GM12875 (cell line): ENCODE measurements at regions not wholly inside any gene's neighbourhood (a gene's known extent, or its start where the extent isn't known, plus 50 kb on each side); places are given as distances from the start of the nearest gene placed in this dataset.

Experiments used
- H3K4me3 ChIP-seq: one replicate; pipeline ENCODE4 v1.5.1; 2011; ENCODE audit warnings: low read depth, low read length, control low read depth
- CTCF ChIP-seq: IDR thresholded peaks from 2 replicates; pipeline ENCODE4 v1.5.1; 2011; ENCODE audit warnings: low read depth, mild to moderate bottlenecking, control low read depth, inconsistent platforms, low read length, moderate library complexity, borderline replicate concordance; ENCODE audit not compliant: insufficient read depth

GRCh38 chr1:206419783-206420182 is 50.5 kb upstream of the IKBKE start:
- H3K4me3 ChIP-seq = no peak overlapping the region
- TF ChIP-seq CTCF = no peak

GRCh38 chr1:206420471-206420870 is 49.8 kb upstream of the IKBKE start:
- TF ChIP-seq CTCF = no peak
- no peak overlapping the region for H3K4me3 ChIP-seq
